OCI-LY1 (cell line): ENCODE measurements at regions not wholly inside any gene's neighbourhood (a gene's known extent, or its start where the extent isn't known, plus 50 kb on each side); places are given as distances from the start of the nearest gene placed in this dataset.

Source experiments
- H2AFZ ChIP-seq: fragments of 200-600 bp; sonication (generic), shearing (Covaris generic); 2 replicates; pipeline ENCODE4 v1.6.0; 2014; ENCODE audit warnings: antibody characterized with exemption, mild to moderate bottlenecking, low read length
- H3F3A ChIP-seq: fragments of 200-600 bp; sonication (generic), shearing (Covaris generic); 2 replicates; pipeline ENCODE4 v1.6.0; 2014; ENCODE audit warnings: mild to moderate bottlenecking, antibody characterized with exemption, low read length, moderate library complexity; ENCODE audit not compliant: insufficient read depth
- H3K27ac ChIP-seq: fragments of 200-600 bp; sonication (generic); 2 replicates; pipeline ENCODE4 v1.5.1; 2014; ENCODE audit warnings: low read length, mixed run types, mild to moderate bottlenecking, low read depth; ENCODE audit not compliant: poor library complexity, severe bottlenecking
- H3K27me3 ChIP-seq: fragments of 200-600 bp; sonication (generic); 2 replicates; pipeline ENCODE4 v1.6.0; 2014; ENCODE audit warnings: antibody characterized with exemption, mild to moderate bottlenecking, low read length, moderate library complexity; ENCODE audit not compliant: insufficient read depth
- H3K36me3 ChIP-seq: fragments of 200-600 bp; sonication (generic); 2 replicates; pipeline ENCODE4 v1.6.1; 2014; ENCODE audit warnings: mild to moderate bottlenecking, antibody characterized with exemption, low read length, moderate library complexity, mixed read lengths; ENCODE audit not compliant: insufficient read depth
- H3K4me1 ChIP-seq: fragments of 200-600 bp; sonication (generic); 2 replicates; pipeline ENCODE4 v1.5.1; 2014; ENCODE audit warnings: mild to moderate bottlenecking, low read length, moderate library complexity; ENCODE audit not compliant: insufficient read depth, severe bottlenecking
- H3K4me2 ChIP-seq: fragments of 200-600 bp; sonication (generic), shearing (Covaris generic); 2 replicates; pipeline ENCODE4 v1.6.1; 2014; ENCODE audit warnings: low read length
- H3K4me3 ChIP-seq: fragments of 200-600 bp; sonication (generic); 2 replicates; pipeline ENCODE4 v1.5.1; 2014; ENCODE audit warnings: low read length, low read depth, mild to moderate bottlenecking, mixed read lengths; ENCODE audit not compliant: poor library complexity, severe bottlenecking
- H3K79me2 ChIP-seq: fragments of 200-600 bp; shearing (Covaris generic); 2 replicates; pipeline ENCODE4 v1.6.1; 2016; ENCODE audit warnings: mixed run types, low read length, mixed read lengths; ENCODE audit not compliant: insufficient read depth
- H3K9ac ChIP-seq: fragments of 200-600 bp; sonication (generic), shearing (Covaris generic); 2 replicates; pipeline ENCODE4 v1.6.1; 2014; ENCODE audit warnings: mild to moderate bottlenecking, low read length, mixed read lengths
- H3K9me2 ChIP-seq: fragments of 200-600 bp; sonication (generic), shearing (Covaris generic); 2 replicates; pipeline ENCODE4 v1.6.1; 2014; ENCODE audit warnings: low read depth, mild to moderate bottlenecking, low read length, mixed read lengths
- H3K9me3 ChIP-seq: fragments of 200-600 bp; shearing (Covaris generic); 2 replicates; pipeline ENCODE4 v1.6.1; 2014; ENCODE audit warnings: low read length, mixed read lengths
- H4K20me1 ChIP-seq: fragments of 200-600 bp; sonication (generic), shearing (Covaris generic); 2 replicates; pipeline ENCODE4 v1.6.0; 2016; ENCODE audit warnings: mild to moderate bottlenecking, low read length; ENCODE audit not compliant: insufficient read depth
- CTCF ChIP-seq: fragments of 200-600 bp; sonication (generic), shearing (Covaris generic); IDR thresholded peaks from 2 replicates; pipeline ENCODE4 v1.5.1; 2017; ENCODE audit warnings: mild to moderate bottlenecking, antibody characterized with exemption, low read length, moderate library complexity, mixed read lengths
- EZH2 ChIP-seq: fragments of 200-600 bp; sonication (generic), shearing (Covaris generic); IDR thresholded peaks from 2 replicates; pipeline ENCODE4 v1.8.0; 2017; ENCODE audit warnings: borderline replicate concordance, mixed run types, mild to moderate bottlenecking, antibody characterized with exemption, low read length, moderate library complexity, mixed read lengths

DNA sequence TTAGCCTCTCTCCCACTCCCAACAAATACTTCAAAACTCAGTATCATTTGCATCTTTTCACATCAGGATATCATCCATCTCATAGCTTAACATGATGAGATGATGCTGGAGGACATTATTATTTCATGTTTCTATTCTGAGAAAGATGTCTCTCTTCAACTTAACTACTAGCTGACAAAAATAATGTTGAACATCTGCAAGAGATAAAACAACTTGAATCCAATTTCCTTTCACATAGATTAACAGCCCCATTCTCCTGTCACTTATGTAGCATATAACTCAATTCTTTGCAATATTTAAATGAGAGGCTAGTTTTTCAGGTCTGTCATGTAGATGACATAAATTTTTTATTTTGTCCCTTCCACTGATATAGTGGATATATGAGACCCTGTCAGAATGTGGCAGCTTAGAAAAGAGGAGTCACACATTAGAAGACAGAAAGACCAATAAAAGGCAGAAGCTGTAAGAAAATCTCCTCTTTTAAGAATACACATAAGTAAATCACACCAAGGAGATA, 239.2 kb upstream of the KIF2A start:
- Histone ChIP-seq H3K4me3 (no peak overlapping the region), H3K36me3 (no peaks in the 10 kb centered on the region), H3K79me2 (no peaks in the 10 kb centered on the region), H3K27me3 (no peaks in the 10 kb centered on the region), H3K4me1 (no peaks in the 10 kb centered on the region), H3K4me2 (no peak overlapping the region), H2AFZ (no peak overlapping the region), H3K9ac (no peak overlapping the region), H3F3A (no peaks in the 10 kb centered on the region), H4K20me1 (no peaks in the 10 kb centered on the region), H3K9me3 (no peaks in the 10 kb centered on the region), H3K9me2 (no peaks in the 10 kb centered on the region), H3K27ac (no peak overlapping the region)
- TF ChIP-seq CTCF (no peak), EZH2 (no peak)

DNA sequence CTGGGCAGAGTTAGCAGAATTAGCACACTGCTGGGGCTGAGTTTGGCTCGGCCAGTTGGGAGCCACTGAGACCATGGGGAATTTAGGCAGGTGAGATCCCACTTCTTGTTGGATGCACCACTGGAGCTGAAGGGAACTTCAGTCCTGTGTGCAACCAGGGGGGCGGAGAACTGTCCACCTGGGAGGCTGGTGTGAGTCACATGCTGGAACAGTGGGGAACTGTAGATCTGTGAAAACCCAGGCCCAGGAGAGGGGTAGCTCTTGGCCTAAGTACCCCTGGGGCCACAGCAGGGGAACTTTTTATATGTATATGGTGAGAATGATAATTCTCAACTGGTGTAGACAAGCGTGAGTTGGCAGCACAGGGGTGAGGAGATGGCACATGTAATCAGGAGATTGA, 237.5 kb upstream of the KIF2A start:
- H3K4me2 ChIP-seq, result no peak overlapping the region
- no peaks in the 10 kb centered on the region for H3K4me1 ChIP-seq
- no peaks in the 10 kb centered on the region for H3K9me3 ChIP-seq
- no peak overlapping the region for H2AFZ ChIP-seq
- no peaks in the 10 kb centered on the region for H3K36me3 ChIP-seq
- H3K79me2 ChIP-seq, result no peaks in the 10 kb centered on the region
- TF ChIP-seq EZH2 (no peak), CTCF (no peak)
- H3K27me3 ChIP-seq, result no peaks in the 10 kb centered on the region
- H3F3A ChIP-seq, result no peaks in the 10 kb centered on the region
- H3K27ac ChIP-seq, result no peak overlapping the region
- no peak overlapping the region for H3K9ac ChIP-seq
- no peak overlapping the region for H3K4me3 ChIP-seq
- no peaks in the 10 kb centered on the region for H4K20me1 ChIP-seq
- H3K9me2 ChIP-seq, result no peaks in the 10 kb centered on the region

GRCh38 chr5:62077387-62077786, 228.6 kb upstream of the KIF2A start:
- TF ChIP-seq CTCF, result no peak
- TF ChIP-seq EZH2, result no peak

More at GRCh38 chr5:62077387-62077786, 228.6 kb upstream of the KIF2A start:
- Histone ChIP-seq H4K20me1 (no peaks in the 10 kb centered on the region), H3K27me3 (no peaks in the 10 kb centered on the region), H3K4me3 (no peak overlapping the region), H3K9me3 (no peaks in the 10 kb centered on the region), H3K9me2 (no peaks in the 10 kb centered on the region), H3K4me1 (no peaks in the 10 kb centered on the region), H2AFZ (no peak overlapping the region), H3F3A (no peaks in the 10 kb centered on the region), H3K36me3 (no peaks in the 10 kb centered on the region), H3K4me2 (no peak overlapping the region), H3K9ac (no peak overlapping the region), H3K79me2 (no peaks in the 10 kb centered on the region), H3K27ac (no peak overlapping the region)
